IMR-90 (cell line): ENCODE measurements at regions not wholly inside any gene's neighbourhood (a gene's known extent, or its start where the extent isn't known, plus 50 kb on each side); places are given as distances from the start of the nearest gene placed in this dataset.

Source experiments
- ATAC-seq: fragments of 200-7000 bp; cut with Tn5 transposase; 2 replicates; pipeline ENCODE4 v1.9.1; 2020; ENCODE audit warnings: low read depth, mild to moderate bottlenecking, moderate library complexity
- BruUV-seq: library from RNA; stranded (reverse); fragments of 400-500 nt; replicated peaks from 2 replicates; lab custom pipeline; 2021; lab: Mats Ljungman, UMichigan
- CTCF ChIA-PET: fragments of 300-600 bp; formaldehyde crosslinking; extraction: SDS; loops from one replicate; lab custom pipeline; 2021; ENCODE audit warnings: antibody characterized with exemption; lab: Yijun Ruan, JAX
- POLR2A ChIA-PET: fragments of 300-600 bp; sonication (Branson Sonifier 250); formaldehyde crosslinking; loops from one replicate; lab custom pipeline; 2022; ENCODE audit warnings: antibody characterized with exemption; ENCODE audit not compliant: unreplicated experiment; lab: Charles Lee
- DNase-seq: peaks from one replicate; pipeline ENCODE4 v3.0.0; 2013
- H2AFZ ChIP-seq: replicated peaks from 2 replicates; pipeline ENCODE3; 2013; ENCODE audit warnings: low read length, mild to moderate bottlenecking; ENCODE audit not compliant: poor library complexity
- H2AK5ac ChIP-seq: 2 replicates; pipeline ENCODE4 v1.6.1; 2013; ENCODE audit warnings: low read depth, low read length, inconsistent platforms
- H2AK9ac ChIP-seq: replicated peaks from 2 replicates; pipeline ENCODE3; 2013; ENCODE audit warnings: mild to moderate bottlenecking, low read depth, low read length, moderate library complexity; ENCODE audit not compliant: poor library complexity
- H2BK120ac ChIP-seq: 2 replicates; pipeline ENCODE4 v1.6.1; 2013; ENCODE audit warnings: low read depth, low read length, inconsistent platforms
- H2BK15ac ChIP-seq: 3 replicates; pipeline ENCODE4 v1.6.1; 2013; ENCODE audit warnings: low read depth, low read length, inconsistent platforms
- H2BK20ac ChIP-seq: 2 replicates; pipeline ENCODE4 v1.6.1; 2013; ENCODE audit warnings: low read depth, mild to moderate bottlenecking, inconsistent platforms, low read length, moderate library complexity
- H2BK5ac ChIP-seq: 2 replicates; pipeline ENCODE4 v1.6.1; 2013; ENCODE audit warnings: mild to moderate bottlenecking, low read depth, low read length, inconsistent platforms; ENCODE audit not compliant: poor library complexity, severe bottlenecking
- H3K14ac ChIP-seq: replicated peaks from 2 replicates; pipeline ENCODE4 v1.6.1; 2013; ENCODE audit warnings: low read depth, low read length, inconsistent platforms
- H3K18ac ChIP-seq: 2 replicates; pipeline ENCODE4 v1.6.1; 2013; ENCODE audit warnings: low read depth, low read length, control low read depth
- H3K23ac ChIP-seq: 2 replicates; pipeline ENCODE4 v1.6.1; 2013; ENCODE audit warnings: low read depth, low read length, inconsistent platforms
- H3K27ac ChIP-seq: 2 replicates; pipeline ENCODE4 v1.5.1; 2013; ENCODE audit warnings: mild to moderate bottlenecking, control low read depth, low read length; ENCODE audit not compliant: insufficient read depth
- H3K27me3 ChIP-seq: 2 replicates; pipeline ENCODE4 v1.6.1; 2013; ENCODE audit warnings: low read length; ENCODE audit not compliant: control insufficient read depth, insufficient read depth
- H3K36me3 ChIP-seq: 2 replicates; pipeline ENCODE4 v1.6.1; 2013; ENCODE audit warnings: low read length, mixed read lengths; ENCODE audit not compliant: control insufficient read depth, insufficient read depth
- H3K4ac ChIP-seq: 2 replicates; pipeline ENCODE4 v1.6.1; 2013; ENCODE audit warnings: low read depth, low read length, inconsistent platforms
- H3K4me1 ChIP-seq: 2 replicates; pipeline ENCODE4 v1.6.1; 2013; ENCODE audit warnings: low read length, mixed read lengths; ENCODE audit not compliant: control insufficient read depth, insufficient read depth
- H3K4me2 ChIP-seq: 2 replicates; pipeline ENCODE4 v1.6.1; 2013; ENCODE audit warnings: low read depth, mild to moderate bottlenecking, control low read depth, low read length, moderate library complexity
- H3K4me3 ChIP-seq: 2 replicates; pipeline ENCODE4 v1.5.1; 2013; ENCODE audit warnings: low read depth, mild to moderate bottlenecking, control low read depth, low read length, moderate library complexity; ENCODE audit not compliant: insufficient read depth
- H3K56ac ChIP-seq: 2 replicates; pipeline ENCODE4 v1.6.1; 2013; ENCODE audit warnings: low read length, inconsistent platforms; ENCODE audit not compliant: insufficient read depth; ENCODE audit errors: extremely low read depth
- H3K79me1 ChIP-seq, 2 experiments: 2 replicates each; pipeline ENCODE4 v1.6.1; 2013; ENCODE audit warnings: low read length in 2 of 2, inconsistent platforms in 1 of 2, low read depth in 1 of 2
- H3K9ac ChIP-seq: 2 replicates; pipeline ENCODE4 v1.6.1; 2013; ENCODE audit warnings: low read depth, low read length, control low read depth
- H3K9me1 ChIP-seq: 2 replicates; pipeline ENCODE4 v1.6.1; 2013; ENCODE audit warnings: low read length, inconsistent platforms; ENCODE audit not compliant: insufficient read depth
- H3K9me3 ChIP-seq: 2 replicates; pipeline ENCODE4 v1.6.1; 2013; ENCODE audit warnings: low read length; ENCODE audit not compliant: control insufficient read depth, insufficient read depth
- H4K20me1 ChIP-seq: 2 replicates; pipeline ENCODE4 v1.6.1; 2013; ENCODE audit warnings: low read length, inconsistent platforms; ENCODE audit not compliant: insufficient read depth
- H4K5ac ChIP-seq: 2 replicates; pipeline ENCODE4 v1.6.1; 2013; ENCODE audit warnings: mild to moderate bottlenecking, low read depth, low read length, control low read depth
- H4K8ac ChIP-seq, 2 experiments: 2 replicates each; pipeline ENCODE4 v1.6.1; 2013; ENCODE audit warnings: low read depth in 2 of 2, low read length in 2 of 2, control low read depth in 1 of 2, inconsistent platforms in 1 of 2
- H4K91ac ChIP-seq: 2 replicates; pipeline ENCODE4 v1.6.1; 2013; ENCODE audit warnings: low read depth, low read length, inconsistent platforms; ENCODE audit not compliant: insufficient read depth
- BHLHE40 ChIP-seq: fragments of 150-350 bp; IDR thresholded peaks from 2 replicates; pipeline ENCODE4 v1.6.1; 2016; ENCODE audit warnings: mild to moderate bottlenecking, low read depth, low read length
- CEBPB ChIP-seq: IDR thresholded peaks from 2 replicates; pipeline ENCODE4 v1.6.1; 2012; ENCODE audit warnings: low read depth, low read length, improper control_type of control experiment
- CHD1 ChIP-seq: IDR thresholded peaks from 2 replicates; pipeline ENCODE4 v1.6.1; 2012; ENCODE audit warnings: low read depth, low read length, improper control_type of control experiment
- CTCF ChIP-seq: conservative IDR thresholded peaks from 2 replicates; pipeline ENCODE4 v1.5.1; 2012; ENCODE audit warnings: mild to moderate bottlenecking, low read depth, low read length, improper control_type of control experiment
- FOS ChIP-seq: fragments of 150-350 bp; IDR thresholded peaks from 2 replicates; pipeline ENCODE4 v1.6.1; 2016; ENCODE audit warnings: low read depth, low read length
- MAFK ChIP-seq: IDR thresholded peaks from 2 replicates; pipeline ENCODE4 v1.6.1; 2012; ENCODE audit warnings: low read depth, low read length, improper control_type of control experiment
- MXI1 ChIP-seq: IDR thresholded peaks from 2 replicates; pipeline ENCODE4 v1.6.1; 2012; ENCODE audit warnings: low read depth, mild to moderate bottlenecking, low read length, moderate library complexity, borderline replicate concordance
- NFE2L2 ChIP-seq: fragments of 150-350 bp; IDR thresholded peaks from 2 replicates; pipeline ENCODE4 v1.6.1; 2016; ENCODE audit warnings: low read depth, mild to moderate bottlenecking, low read length
- POLR2A ChIP-seq: IDR thresholded peaks from 2 replicates; pipeline ENCODE4 v1.6.1; 2012; ENCODE audit warnings: mild to moderate bottlenecking, low read depth, low read length
- RAD21 ChIP-seq: IDR thresholded peaks from 2 replicates; pipeline ENCODE4 v1.6.1; 2012; ENCODE audit warnings: low read length, improper control_type of control experiment
- RCOR1 ChIP-seq: IDR thresholded peaks from 2 replicates; pipeline ENCODE4 v1.6.1; 2012; ENCODE audit warnings: mild to moderate bottlenecking, low read length, improper control_type of control experiment; ENCODE audit not compliant: insufficient replicate concordance
- RFX5 ChIP-seq: IDR thresholded peaks from 2 replicates; pipeline ENCODE4 v1.8.0; 2012; ENCODE audit warnings: low read depth, mild to moderate bottlenecking, low read length, moderate library complexity
- SMC3 ChIP-seq: fragments of 150-350 bp; IDR thresholded peaks from 2 replicates; pipeline ENCODE4 v1.6.1; 2016; ENCODE audit warnings: low read depth, mild to moderate bottlenecking, antibody characterized with exemption, low read length, moderate library complexity
- USF2 ChIP-seq: fragments of 150-350 bp; IDR thresholded peaks from 2 replicates; pipeline ENCODE4 v1.6.1; 2017; ENCODE audit warnings: mild to moderate bottlenecking, antibody characterized with exemption, low read length, low read depth
- WGBS, 2 experiments: methylation state at CpG; one replicate each; pipeline versions ENCODE4 v1.1.5 to v1.1.7; 2013; ENCODE audit warnings: missing lambda C conversion rate in 2 of 2; ENCODE audit not compliant: insufficient read length in 1 of 2; ENCODE audit errors: extremely low coverage in 2 of 2; 5-methylcytosine and 5-hydroxymethylcytosine counted together
- dilution Hi-C: fragments of 300-500 bp; cut with HindIII; formaldehyde crosslinking; loops from one replicate; pipeline ENCODE4 v1.14.3; 2018; ENCODE audit warnings: low sequenced_read_pairs; ENCODE audit not compliant: unreplicated experiment
- in situ Hi-C: fragments of 300-500 bp; cut with MboI; formaldehyde crosslinking; loops from 3 replicates; pipeline ENCODE4 v1.14.3; 2019; ENCODE audit warnings: low sequenced_read_pairs, inconsistent platforms, mixed read lengths
- intact Hi-C: fragments of 100-400 bp; cut with micrococcal nuclease; formaldehyde crosslinking; loops from 2 replicates; pipeline ENCODE4 v1.10.0; 2022
- TF ChIP-seq, protein P1 (sequence below): fragments of 150-350 bp; IDR thresholded peaks from 2 replicates; pipeline ENCODE4 v1.6.1; 2016; ENCODE audit warnings: low read depth, mild to moderate bottlenecking, low read length, moderate library complexity, borderline replicate concordance

GRCh38 chr12:115872919-115873357, 404.6 kb downstream of the MED13L start:
- Histone ChIP-seq H3K27ac (no peak overlapping the region), H3K4me2 (no peak overlapping the region), H3K23ac (no peak overlapping the region), H3K9ac (no peak overlapping the region), H2BK120ac (no peak overlapping the region), H2BK5ac (no peak overlapping the region), H4K5ac (no peak overlapping the region), H3K36me3 (no peaks in the 10 kb centered on the region), H2BK15ac (no peak overlapping the region), H3K27me3 (no peaks in the 10 kb centered on the region; the same call in 1 of the 2 replicates), H3K9me1 (no peaks in the 10 kb centered on the region), H3K4ac (no peak overlapping the region), H4K20me1 (no peaks in the 10 kb centered on the region), H2AFZ (no peak overlapping the region), H3K79me1 (no peaks in the 10 kb centered on the region), H4K8ac (no peak overlapping the region), H2AK5ac (no peak overlapping the region), H4K91ac (no peak overlapping the region), H2BK20ac (no peak overlapping the region), H3K56ac (no peak overlapping the region), H3K4me1 (no peaks in the 10 kb centered on the region), H3K18ac (no peak overlapping the region), H2AK9ac (no peak overlapping the region), H3K4me3 (no peak overlapping the region), H3K9me3 (no peaks in the 10 kb centered on the region), H3K14ac (no peak overlapping the region)
- ATAC-seq, result no peak
- dilution Hi-C loops (no loop called here), in situ Hi-C loops (no loop called here), intact Hi-C loops (loop anchor here (5.0 kb wide), 1 partner anchor 1211 kb away; no protein-coding TSS in a partner anchor)
- BruUV-seq, result no TSS peak
- ChIA-PET POLR2A (no interaction called here), CTCF (no interaction called here)
- no peak for DNase-seq
- no CpG with 5 or more reads among the region's 4 CpGs for WGBS, 2 experiments
- TF ChIP-seq FOS, result no peak
- no peak for TF ChIP-seq SMC3
- TF ChIP-seq NFE2L2, result no peak
- TF ChIP-seq RCOR1, result no peak
- TF ChIP-seq USF2, result no peak
- TF ChIP-seq MXI1, result no peak
- TF ChIP-seq POLR2A, result no peak
- TF ChIP-seq CTCF, result no peak
- TF ChIP-seq, protein P1, sequence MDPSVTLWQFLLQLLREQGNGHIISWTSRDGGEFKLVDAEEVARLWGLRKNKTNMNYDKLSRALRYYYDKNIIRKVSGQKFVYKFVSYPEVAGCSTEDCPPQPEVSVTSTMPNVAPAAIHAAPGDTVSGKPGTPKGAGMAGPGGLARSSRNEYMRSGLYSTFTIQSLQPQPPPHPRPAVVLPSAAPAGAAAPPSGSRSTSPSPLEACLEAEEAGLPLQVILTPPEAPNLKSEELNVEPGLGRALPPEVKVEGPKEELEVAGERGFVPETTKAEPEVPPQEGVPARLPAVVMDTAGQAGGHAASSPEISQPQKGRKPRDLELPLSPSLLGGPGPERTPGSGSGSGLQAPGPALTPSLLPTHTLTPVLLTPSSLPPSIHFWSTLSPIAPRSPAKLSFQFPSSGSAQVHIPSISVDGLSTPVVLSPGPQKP, result no peak
- TF ChIP-seq BHLHE40, result no peak
- TF ChIP-seq MAFK, result no peak
- no peak for TF ChIP-seq RFX5
- no peak for TF ChIP-seq CHD1
- no peak for TF ChIP-seq RAD21
- TF ChIP-seq CEBPB, result no peak
